Stimulated activated CD8-positive, alpha-beta memory T cell treated with anti-CD3 and anti-CD28 coated beads, Interleukin-12 subunit alpha, Interleukin-12 subunit beta, amount 100 ng/mL, for 1 hour (primary cell): ENCODE measurements at regions not wholly inside any gene's neighbourhood (a gene's known extent, or its start where the extent isn't known, plus 50 kb on each side); places are given as distances from the start of the nearest gene placed in this dataset.

ENCODE experiments used
- DNase-seq: peaks from one replicate; pipeline ENCODE4 v3.0.0-alpha.2; 2020; ENCODE audit warnings: low read depth

- no peak for DNase-seq
These were observed 210.3 kb upstream of the GPR26 start for GRCh38 chr10:123455861-123456260.

DNA sequence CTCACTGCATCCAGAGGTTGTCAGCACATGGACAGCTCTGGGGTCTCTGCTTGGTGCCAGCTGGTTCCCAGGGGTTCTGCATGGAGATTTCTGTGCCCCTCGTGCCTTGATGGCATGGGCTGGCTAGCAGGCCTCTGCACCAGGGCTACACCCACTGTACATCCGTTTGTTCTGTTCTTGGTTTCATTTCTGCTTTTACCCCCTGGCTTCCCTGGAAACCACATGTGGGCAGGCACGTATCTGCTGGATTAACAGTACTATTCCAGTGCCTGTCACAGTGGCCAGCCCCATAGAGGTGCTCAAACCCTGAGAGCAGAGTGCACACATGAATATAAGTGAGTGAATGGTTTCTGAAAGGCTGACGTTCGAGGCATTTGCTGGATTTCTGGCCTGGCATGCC is 207.2 kb upstream of the GPR26 start:
- DNase-seq = no peak

- no peak for DNase-seq
These were observed 206.6 kb upstream of the GPR26 start for GRCh38 chr10:123459371-123460091.

DNA sequence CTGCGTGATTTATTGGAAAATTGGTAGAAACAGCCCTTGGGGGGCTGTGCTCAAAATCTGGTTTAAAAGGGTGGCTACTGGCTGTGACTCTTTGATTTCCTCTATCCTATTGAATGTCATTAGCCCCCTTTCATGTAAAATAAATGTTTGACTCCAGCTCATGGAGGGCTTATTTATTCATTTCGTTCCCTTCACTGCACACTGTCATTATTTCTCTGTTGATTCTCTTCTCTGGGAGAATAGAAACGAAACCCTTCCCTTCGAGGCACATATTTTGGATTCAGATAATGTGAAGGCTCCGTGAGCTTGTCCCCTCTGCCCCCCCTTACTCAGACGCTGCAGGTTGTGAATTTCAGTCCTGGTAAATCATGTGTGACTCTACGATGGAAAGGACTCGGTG is 203.9 kb upstream of the GPR26 start:
- DNase-seq = no peak

DNA sequence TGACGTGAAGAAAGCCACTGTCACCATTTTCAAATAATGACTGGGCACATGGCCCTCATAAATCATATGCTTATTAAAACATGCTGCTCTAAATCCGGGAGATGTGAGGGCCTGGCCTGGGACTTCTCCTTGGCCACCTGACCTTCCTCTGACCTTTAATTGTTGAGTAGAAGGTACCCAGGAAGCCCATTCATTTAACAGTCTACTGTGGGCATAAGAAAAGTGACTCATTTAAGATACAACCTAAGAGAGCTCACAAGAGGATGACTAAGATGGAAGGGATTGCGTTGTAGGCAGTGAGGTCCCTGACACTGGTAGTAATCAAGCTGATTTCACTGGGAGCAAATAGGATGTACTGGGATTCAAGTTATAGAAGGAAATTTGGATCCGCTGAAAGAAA is 203.4 kb upstream of the GPR26 start:
- DNase-seq = no peak

GRCh38 chr10:123463181-123463580 is 203.0 kb upstream of the GPR26 start:
- no peak for DNase-seq

- DNase-seq = no peak
These were observed 202.5 kb upstream of the GPR26 start for GRCh38 chr10:123463698-123464097.

- DNase-seq = no peak
These were observed 201.5 kb upstream of the GPR26 start for GRCh38 chr10:123464430-123465323.

GRCh38 chr10:123470336-123470921 is 195.7 kb upstream of the GPR26 start:
- no peak for DNase-seq

DNA sequence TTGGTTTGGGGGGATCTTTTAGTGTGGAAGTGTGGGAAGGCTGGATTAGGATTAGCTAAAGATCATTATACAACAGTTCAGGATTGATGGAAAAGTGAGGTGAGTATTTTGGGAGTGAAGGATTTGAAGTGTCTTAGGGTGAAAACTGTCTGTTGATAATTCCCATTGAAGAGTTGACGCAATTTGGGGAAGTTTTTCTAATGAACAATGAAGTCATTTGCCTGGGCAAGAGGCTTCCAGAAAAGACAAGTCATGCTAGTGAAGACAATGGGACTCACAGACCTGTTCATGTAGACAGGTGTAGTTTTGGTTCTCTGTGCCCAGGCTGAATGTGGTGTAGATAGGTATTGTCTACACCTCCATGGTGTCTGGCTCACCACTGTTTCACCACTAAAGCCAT is 194.3 kb upstream of the GPR26 start:
- DNase-seq = no peak

GRCh38 chr10:123472606-123473005 is 193.5 kb upstream of the GPR26 start:
- DNase-seq = no peak

GRCh38 chr10:123474700-123475099 is 191.5 kb upstream of the GPR26 start:
- no peak for DNase-seq

- DNase-seq = no peak
These were observed 190.7 kb upstream of the GPR26 start for GRCh38 chr10:123475466-123475865.

- DNase-seq = no peak
These were observed 188.0 kb upstream of the GPR26 start for GRCh38 chr10:123478116-123478515.

GRCh38 chr10:123479640-123480039 is 186.5 kb upstream of the GPR26 start:
- no peak for DNase-seq

DNA sequence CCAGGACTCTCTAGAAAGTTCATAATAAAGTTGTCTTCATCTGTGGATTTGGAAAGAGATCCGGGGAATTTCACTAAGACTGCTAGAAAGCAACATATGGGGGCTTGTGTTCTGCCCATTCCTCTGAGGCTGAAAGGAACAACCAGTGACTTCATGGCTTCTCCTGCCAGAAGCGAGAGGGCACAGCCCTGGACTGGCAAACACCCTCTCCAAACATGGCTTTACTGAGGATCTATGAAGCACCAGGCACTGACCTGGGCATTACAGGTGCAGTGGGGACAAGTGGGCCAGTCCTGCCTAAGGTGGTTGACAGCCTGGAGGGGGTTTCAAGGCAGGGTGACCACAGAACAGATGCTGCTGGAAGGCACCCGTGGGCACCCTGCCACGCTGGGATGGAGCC is 185.8 kb upstream of the GPR26 start:
- DNase-seq = no peak

DNA sequence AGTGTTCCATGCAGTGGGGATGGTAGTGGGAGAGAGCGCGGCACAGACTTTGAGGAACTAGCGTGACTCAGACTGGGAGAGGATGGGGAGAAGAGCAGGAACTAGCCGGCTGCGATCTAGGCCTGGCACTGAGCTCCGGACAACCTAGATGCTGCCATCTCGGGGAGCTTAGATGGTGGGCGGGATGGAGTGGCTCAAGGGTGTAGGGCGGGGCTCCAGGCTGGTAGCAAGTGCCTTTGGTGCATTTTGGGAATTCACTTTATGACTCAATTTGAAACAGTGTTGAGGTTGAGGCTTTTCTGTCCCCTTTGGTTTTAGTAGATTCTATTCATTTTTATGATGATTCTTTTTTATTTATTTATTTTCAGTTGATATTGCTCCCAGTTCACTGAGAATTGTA is 185.3 kb upstream of the GPR26 start:
- DNase-seq = no peak

GRCh38 chr10:123484722-123485121 is 181.4 kb upstream of the GPR26 start:
- DNase-seq = no peak

- DNase-seq = no peak
These were observed 180.7 kb upstream of the GPR26 start for GRCh38 chr10:123485341-123485960.

- DNase-seq = no peak
These were observed 177.7 kb upstream of the GPR26 start for GRCh38 chr10:123488436-123488835.

DNA sequence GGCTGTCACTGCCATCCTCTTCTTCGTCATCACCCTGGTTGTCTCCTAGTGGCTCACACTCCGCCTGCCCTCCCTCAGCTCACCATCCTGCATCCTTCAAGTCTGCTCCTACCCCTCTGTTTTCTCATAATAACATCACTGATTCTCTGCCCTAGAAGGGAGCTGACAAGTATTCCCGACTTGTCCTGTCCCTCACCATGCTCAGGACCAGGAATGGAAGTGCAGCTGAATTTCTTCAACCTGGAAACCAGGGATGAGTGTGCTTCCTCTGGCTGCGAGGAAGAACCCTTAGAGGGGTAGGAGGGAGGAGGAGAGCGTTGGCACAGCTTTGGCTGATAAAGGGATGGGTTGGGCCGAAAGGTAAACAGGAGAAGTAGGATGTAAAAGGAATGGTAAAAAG is 174.8 kb upstream of the GPR26 start:
- no peak for DNase-seq

GRCh38 chr10:123492016-123492415 is 174.1 kb upstream of the GPR26 start:
- no peak for DNase-seq
